ENCODE measurements at regions not wholly inside any gene's neighbourhood (a gene's known extent, or its start where the extent isn't known, plus 50 kb on each side); places are given as distances from the start of the nearest gene placed in this dataset.

DNA sequence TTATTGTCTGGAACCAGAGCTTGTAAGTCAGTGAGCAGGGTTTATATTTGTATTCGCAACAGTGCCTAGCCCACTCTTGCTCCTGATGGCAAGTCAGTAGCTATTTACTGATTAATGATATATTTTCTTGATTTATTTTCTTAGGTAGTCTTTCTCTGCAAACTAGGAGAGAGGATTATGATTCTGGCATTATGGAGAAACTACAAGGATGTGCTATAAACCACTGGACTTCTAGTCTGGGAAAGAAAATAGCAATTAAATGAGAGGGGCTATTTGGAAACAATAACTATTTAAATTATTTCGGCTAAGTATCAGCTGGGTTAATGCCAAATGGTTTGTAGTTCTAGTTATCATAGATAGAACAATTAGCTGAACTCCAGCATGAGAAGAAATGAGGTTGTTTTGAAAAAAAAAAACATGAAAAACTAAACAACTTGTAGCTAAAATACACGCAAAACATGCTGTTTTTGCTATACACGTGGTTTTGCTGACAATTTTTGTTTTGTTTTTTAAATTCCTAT is 304.9 kb upstream of the TCF21 start:
- Histone ChIP-seq H3K4me1 (ENCODE audit: insufficient read depth, insufficient read length) (no peaks in the 10 kb centered on the region), H3K9ac (ENCODE audit: insufficient read length, low read depth) (no peak overlapping the region), H3K27me3 (ENCODE audit: insufficient read depth, insufficient read length) (no peaks in the 10 kb centered on the region), H3K9me3 (ENCODE audit: insufficient read depth, low read length) (no peaks in the 10 kb centered on the region), H3K4me3 (ENCODE audit: insufficient read length, low read depth) (no peak overlapping the region), H3K36me3 (ENCODE audit: insufficient read depth, insufficient read length, low read length) (no peaks in the 10 kb centered on the region)
- DNase-seq (ENCODE audit: low read depth, low spot score) = no peak
- TF ChIP-seq ZNF274 (IDR thresholded peaks at IDR 0.05; ENCODE audit: low read depth, low read length) (no peak), YY1 (IDR thresholded peaks at IDR 0.05; ENCODE audit: insufficient read depth, insufficient read length) (no peak), SUZ12 (IDR thresholded peaks at IDR 0.05; ENCODE audit: extremely low read depth, insufficient read depth, insufficient read length) (no peak)

DNA sequence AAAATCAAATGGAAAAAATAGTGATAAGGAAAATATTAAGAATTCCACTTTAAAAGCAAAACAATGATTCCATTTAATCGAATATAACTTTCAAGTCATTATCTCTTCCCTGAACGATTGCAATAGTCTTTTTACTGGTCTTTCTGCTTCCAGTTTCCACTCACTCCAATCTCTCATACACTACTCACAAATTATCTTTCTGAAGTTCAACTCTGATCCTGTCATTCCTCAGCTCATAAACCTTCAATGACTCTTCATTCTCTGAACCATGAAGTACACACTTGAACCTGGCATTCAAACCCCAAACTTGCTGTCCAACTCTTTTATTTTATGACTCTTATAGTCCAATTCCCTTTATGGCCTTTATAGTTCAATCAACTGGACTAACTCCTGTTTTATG is 304.1 kb upstream of the TCF21 start:
- Histone ChIP-seq H3K36me3 (ENCODE audit: insufficient read depth, insufficient read length, low read length) (no peaks in the 10 kb centered on the region), H3K4me1 (ENCODE audit: insufficient read depth, insufficient read length) (no peaks in the 10 kb centered on the region), H3K4me3 (ENCODE audit: insufficient read length, low read depth) (no peak overlapping the region), H3K9ac (ENCODE audit: insufficient read length, low read depth) (no peak overlapping the region), H3K9me3 (ENCODE audit: insufficient read depth, low read length) (no peaks in the 10 kb centered on the region), H3K27me3 (ENCODE audit: insufficient read depth, insufficient read length) (no peaks in the 10 kb centered on the region)
- no peak for DNase-seq (ENCODE audit: low read depth, low spot score)
- no peak for TF ChIP-seq SUZ12 (IDR thresholded peaks at IDR 0.05; ENCODE audit: extremely low read depth, insufficient read depth, insufficient read length)
- no peak for TF ChIP-seq ZNF274 (IDR thresholded peaks at IDR 0.05; ENCODE audit: low read depth, low read length)
- TF ChIP-seq YY1 (IDR thresholded peaks at IDR 0.05; ENCODE audit: insufficient read depth, insufficient read length) = no peak

DNA sequence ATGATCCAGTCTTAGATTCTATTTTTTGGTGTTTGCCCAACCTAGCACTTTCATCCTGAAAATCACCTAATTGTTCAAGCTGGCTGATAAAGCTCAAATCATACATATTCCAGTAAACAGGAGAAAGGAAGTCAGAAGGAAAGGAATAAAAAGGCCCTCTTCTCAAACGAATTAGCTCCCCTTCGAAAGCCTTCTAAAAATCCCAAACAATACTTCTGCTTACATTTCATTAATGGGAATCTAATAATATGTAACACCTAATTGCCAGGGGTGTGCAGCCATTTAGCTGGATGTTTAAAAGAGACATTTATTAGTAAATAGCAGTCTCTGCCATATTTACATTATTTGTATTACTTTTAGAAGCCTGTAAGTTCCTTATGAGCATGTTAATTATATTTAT is 302.9 kb upstream of the TCF21 start:
- no peak overlapping the region for H3K4me3 ChIP-seq (ENCODE audit: insufficient read length, low read depth)
- H3K36me3 ChIP-seq (ENCODE audit: insufficient read depth, insufficient read length, low read length) = no peaks in the 10 kb centered on the region
- H3K9me3 ChIP-seq (ENCODE audit: insufficient read depth, low read length) = no peaks in the 10 kb centered on the region
- H3K9ac ChIP-seq (ENCODE audit: insufficient read length, low read depth) = no peak overlapping the region
- no peaks in the 10 kb centered on the region for H3K27me3 ChIP-seq (ENCODE audit: insufficient read depth, insufficient read length)
- no peaks in the 10 kb centered on the region for H3K4me1 ChIP-seq (ENCODE audit: insufficient read depth, insufficient read length)
- no peak for DNase-seq (ENCODE audit: low read depth, low spot score)
- TF ChIP-seq YY1 (IDR thresholded peaks at IDR 0.05; ENCODE audit: insufficient read depth, insufficient read length) (no peak), ZNF274 (IDR thresholded peaks at IDR 0.05; ENCODE audit: low read depth, low read length) (no peak), SUZ12 (IDR thresholded peaks at IDR 0.05; ENCODE audit: extremely low read depth, insufficient read depth, insufficient read length) (no peak)

DNA sequence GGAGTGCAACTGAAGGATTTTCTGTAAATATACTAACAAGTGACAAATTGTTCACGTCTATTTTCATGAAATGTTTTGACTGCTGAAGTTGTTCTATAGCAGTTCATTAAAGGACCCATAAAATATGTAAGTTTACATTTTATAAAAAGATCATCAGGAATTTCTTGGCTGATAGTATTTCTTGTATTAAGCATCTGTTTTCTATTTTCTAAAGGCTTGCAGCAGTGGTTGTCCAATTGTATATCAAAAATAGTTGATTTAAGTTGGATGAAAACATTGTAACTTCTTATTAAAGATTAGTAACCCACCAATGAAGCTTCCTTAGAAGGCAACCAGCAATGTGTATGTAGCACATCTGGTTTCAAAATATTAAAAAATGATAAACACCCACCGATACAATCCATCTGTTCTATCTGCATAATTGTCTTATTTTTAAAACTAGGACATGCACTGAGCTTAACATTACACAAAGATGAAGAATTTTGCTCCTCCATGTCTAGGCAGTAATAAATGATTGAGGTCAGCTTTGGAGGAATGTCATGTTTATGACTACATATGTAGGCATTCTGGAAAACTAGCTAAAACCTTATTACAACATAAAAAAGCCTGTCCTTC is 301.3 kb upstream of the TCF21 start:
- DNase-seq (ENCODE audit: low read depth, low spot score) = no peak
- Histone ChIP-seq H3K9me3 (ENCODE audit: insufficient read depth, low read length) (no peaks in the 10 kb centered on the region), H3K9ac (ENCODE audit: insufficient read length, low read depth) (no peak overlapping the region), H3K4me3 (ENCODE audit: insufficient read length, low read depth) (no peak overlapping the region), H3K27me3 (ENCODE audit: insufficient read depth, insufficient read length) (no peaks in the 10 kb centered on the region), H3K4me1 (ENCODE audit: insufficient read depth, insufficient read length) (no peaks in the 10 kb centered on the region), H3K36me3 (ENCODE audit: insufficient read depth, insufficient read length, low read length) (no peaks in the 10 kb centered on the region)
- TF ChIP-seq SUZ12 (IDR thresholded peaks at IDR 0.05; ENCODE audit: extremely low read depth, insufficient read depth, insufficient read length) (no peak), YY1 (IDR thresholded peaks at IDR 0.05; ENCODE audit: insufficient read depth, insufficient read length) (no peak), ZNF274 (IDR thresholded peaks at IDR 0.05; ENCODE audit: low read depth, low read length) (no peak)

DNA sequence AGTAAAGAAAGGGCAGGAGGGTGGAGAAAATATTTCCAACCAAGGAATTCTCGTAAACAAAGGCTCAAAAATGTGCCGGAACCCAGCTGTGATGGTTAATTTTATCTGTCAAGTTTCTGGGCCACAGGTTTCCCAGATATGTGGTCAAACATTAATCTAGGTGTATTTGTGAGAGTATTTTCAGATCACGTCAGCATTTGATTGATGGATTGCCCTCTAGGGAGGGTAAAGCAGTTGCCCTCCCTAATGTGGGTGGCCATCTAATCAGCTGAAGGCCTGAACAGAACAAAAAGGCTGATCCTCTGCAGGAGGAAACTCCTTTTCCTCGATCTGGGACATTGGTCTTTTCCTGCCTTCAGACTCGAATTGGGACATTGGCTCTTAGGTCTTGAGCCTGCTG is 298.7 kb upstream of the TCF21 start:
- H3K27me3 ChIP-seq (ENCODE audit: insufficient read depth, insufficient read length) = no peaks in the 10 kb centered on the region
- TF ChIP-seq ZNF274 (IDR thresholded peaks at IDR 0.05; ENCODE audit: low read depth, low read length) = no peak
- TF ChIP-seq YY1 (IDR thresholded peaks at IDR 0.05; ENCODE audit: insufficient read depth, insufficient read length) = no peak
- TF ChIP-seq SUZ12 (IDR thresholded peaks at IDR 0.05; ENCODE audit: extremely low read depth, insufficient read depth, insufficient read length) = no peak

GRCh38 chr6:133590814-133591213 is 298.1 kb upstream of the TCF21 start:
- Histone ChIP-seq H3K9ac (ENCODE audit: insufficient read length, low read depth) (no peak overlapping the region), H3K36me3 (ENCODE audit: insufficient read depth, insufficient read length, low read length) (no peaks in the 10 kb centered on the region), H3K27me3 (ENCODE audit: insufficient read depth, insufficient read length) (no peaks in the 10 kb centered on the region), H3K4me3 (ENCODE audit: insufficient read length, low read depth) (no peak overlapping the region), H3K9me3 (ENCODE audit: insufficient read depth, low read length) (no peaks in the 10 kb centered on the region), H3K4me1 (ENCODE audit: insufficient read depth, insufficient read length) (no peaks in the 10 kb centered on the region)
- no peak for DNase-seq (ENCODE audit: low read depth, low spot score)
- TF ChIP-seq SUZ12 (IDR thresholded peaks at IDR 0.05; ENCODE audit: extremely low read depth, insufficient read depth, insufficient read length) (no peak), YY1 (IDR thresholded peaks at IDR 0.05; ENCODE audit: insufficient read depth, insufficient read length) (no peak), ZNF274 (IDR thresholded peaks at IDR 0.05; ENCODE audit: low read depth, low read length) (no peak)

More for the DNA sequence above, 298.7 kb upstream of the TCF21 start:
- Histone ChIP-seq H3K9me3 (ENCODE audit: insufficient read depth, low read length) (no peaks in the 10 kb centered on the region), H3K4me3 (ENCODE audit: insufficient read length, low read depth) (no peak overlapping the region), H3K9ac (ENCODE audit: insufficient read length, low read depth) (no peak overlapping the region), H3K4me1 (ENCODE audit: insufficient read depth, insufficient read length) (no peaks in the 10 kb centered on the region), H3K36me3 (ENCODE audit: insufficient read depth, insufficient read length, low read length) (no peaks in the 10 kb centered on the region)
- DNase-seq (ENCODE audit: low read depth, low spot score) = no peak

DNA sequence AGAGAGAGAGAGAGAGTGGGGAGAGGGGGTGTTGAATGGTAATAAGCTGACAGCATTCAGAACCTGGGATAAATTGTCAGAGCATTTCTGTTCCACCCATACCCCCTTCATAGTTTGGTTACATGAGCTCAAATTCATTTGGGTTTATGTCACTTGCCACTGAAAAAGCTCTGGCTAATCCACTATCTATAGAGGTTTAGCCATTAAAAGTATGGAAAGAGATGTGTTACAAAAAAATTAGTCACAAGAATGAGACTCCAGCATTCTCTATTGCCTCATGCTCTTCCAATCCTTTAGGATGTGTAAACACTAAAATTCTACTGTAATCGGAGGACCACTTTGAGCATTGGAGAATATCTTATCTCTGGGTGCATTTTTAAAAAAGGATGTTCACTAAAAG is 297.6 kb upstream of the TCF21 start:
- Histone ChIP-seq H3K4me3 (ENCODE audit: insufficient read length, low read depth) (no peak overlapping the region), H3K36me3 (ENCODE audit: insufficient read depth, insufficient read length, low read length) (no peaks in the 10 kb centered on the region), H3K27me3 (ENCODE audit: insufficient read depth, insufficient read length) (no peaks in the 10 kb centered on the region), H3K9me3 (ENCODE audit: insufficient read depth, low read length) (no peaks in the 10 kb centered on the region), H3K4me1 (ENCODE audit: insufficient read depth, insufficient read length) (no peaks in the 10 kb centered on the region), H3K9ac (ENCODE audit: insufficient read length, low read depth) (no peak overlapping the region)
- no peak for DNase-seq (ENCODE audit: low read depth, low spot score)
- TF ChIP-seq ZNF274 (IDR thresholded peaks at IDR 0.05; ENCODE audit: low read depth, low read length) (no peak), SUZ12 (IDR thresholded peaks at IDR 0.05; ENCODE audit: extremely low read depth, insufficient read depth, insufficient read length) (no peak)
